GM13976 (cell line): ENCODE measurements at regions not wholly inside any gene's neighbourhood (a gene's known extent, or its start where the extent isn't known, plus 50 kb on each side); places are given as distances from the start of the nearest gene placed in this dataset.

Source experiments
- DNase-seq: peaks from one replicate; pipeline ENCODE4 v3.0.0; 2012; ENCODE audit warnings: low spot score
- in situ Hi-C: fragments of 300-500 bp; cut with MboI; formaldehyde crosslinking; loops from one replicate; pipeline ENCODE4 v1.12.0; 2022; ENCODE audit warnings: low sequenced_read_pairs, mixed read lengths, inconsistent platforms; ENCODE audit not compliant: unreplicated experiment
- TF ChIP-seq, protein P1 (sequence below): IDR thresholded peaks from 2 replicates; pipeline ENCODE4 v1.5.1; 2012; ENCODE audit warnings: borderline replicate concordance, mild to moderate bottlenecking; ENCODE audit not compliant: insufficient read depth; ENCODE audit errors: extremely low read depth, missing control alignments, control extremely low read depth

DNA sequence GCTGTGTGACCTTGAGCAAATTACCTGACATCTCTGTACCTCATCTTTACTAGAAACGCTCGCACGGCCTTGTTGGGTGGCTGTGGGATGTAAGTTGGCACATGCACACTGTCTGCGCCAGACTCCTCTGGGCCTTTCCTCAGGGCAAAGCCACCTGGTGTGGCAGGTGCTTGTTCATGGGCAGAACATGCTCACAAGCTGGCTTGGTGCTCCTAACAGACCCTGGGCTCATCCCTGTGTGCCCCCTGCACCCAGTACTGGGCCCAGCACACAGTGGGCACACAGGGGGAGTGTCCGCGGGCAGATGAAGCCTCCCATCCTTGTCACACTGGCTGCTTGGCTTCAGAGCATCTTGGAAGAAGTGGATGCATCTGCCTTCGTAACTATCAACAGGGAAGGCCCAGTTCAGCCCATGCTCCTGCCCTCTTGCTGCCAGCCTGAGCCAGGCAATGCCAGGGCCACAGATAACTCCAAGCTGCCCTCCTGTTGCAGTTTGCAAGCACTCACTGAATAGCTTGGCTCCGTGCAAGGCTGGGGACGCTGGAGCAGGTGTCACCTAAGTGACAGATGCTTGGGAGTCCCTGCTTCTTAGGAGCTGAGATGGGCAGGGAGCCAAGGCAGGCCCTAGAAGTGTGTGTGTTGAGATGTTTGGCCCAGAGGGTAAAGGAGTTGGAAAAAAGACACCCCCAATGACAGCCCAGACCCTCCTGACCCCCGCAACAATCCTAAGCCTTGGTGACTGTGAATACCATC, 123.9 kb downstream of the TUBA3C start:
- in situ Hi-C loops = no loop called here
- TF ChIP-seq, protein P1, sequence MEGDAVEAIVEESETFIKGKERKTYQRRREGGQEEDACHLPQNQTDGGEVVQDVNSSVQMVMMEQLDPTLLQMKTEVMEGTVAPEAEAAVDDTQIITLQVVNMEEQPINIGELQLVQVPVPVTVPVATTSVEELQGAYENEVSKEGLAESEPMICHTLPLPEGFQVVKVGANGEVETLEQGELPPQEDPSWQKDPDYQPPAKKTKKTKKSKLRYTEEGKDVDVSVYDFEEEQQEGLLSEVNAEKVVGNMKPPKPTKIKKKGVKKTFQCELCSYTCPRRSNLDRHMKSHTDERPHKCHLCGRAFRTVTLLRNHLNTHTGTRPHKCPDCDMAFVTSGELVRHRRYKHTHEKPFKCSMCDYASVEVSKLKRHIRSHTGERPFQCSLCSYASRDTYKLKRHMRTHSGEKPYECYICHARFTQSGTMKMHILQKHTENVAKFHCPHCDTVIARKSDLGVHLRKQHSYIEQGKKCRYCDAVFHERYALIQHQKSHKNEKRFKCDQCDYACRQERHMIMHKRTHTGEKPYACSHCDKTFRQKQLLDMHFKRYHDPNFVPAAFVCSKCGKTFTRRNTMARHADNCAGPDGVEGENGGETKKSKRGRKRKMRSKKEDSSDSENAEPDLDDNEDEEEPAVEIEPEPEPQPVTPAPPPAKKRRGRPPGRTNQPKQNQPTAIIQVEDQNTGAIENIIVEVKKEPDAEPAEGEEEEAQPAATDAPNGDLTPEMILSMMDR = no peak

DNA sequence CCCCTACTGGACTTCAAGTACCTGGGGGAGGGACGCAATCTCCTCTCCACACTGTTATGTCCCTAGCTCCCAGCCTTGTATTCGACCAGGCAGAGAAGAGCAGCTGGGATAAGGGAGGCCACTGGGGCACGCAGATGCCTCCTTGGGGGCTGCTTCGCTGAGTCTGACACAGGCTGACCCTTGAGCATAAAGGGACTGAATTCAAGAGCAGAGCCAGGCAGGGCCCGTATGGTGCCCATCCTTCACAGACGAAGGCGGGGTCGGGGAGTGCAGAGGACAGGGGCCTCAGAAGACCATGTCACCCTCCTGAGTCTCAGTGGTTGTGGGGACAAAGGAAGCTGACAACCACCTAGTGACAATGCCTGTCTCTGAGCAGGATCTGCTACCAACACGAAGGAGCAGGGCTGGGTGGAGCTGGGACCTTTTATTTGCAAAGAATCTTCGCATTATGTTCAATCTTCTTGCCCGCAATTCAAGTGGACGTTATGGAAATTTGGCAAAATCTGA, 124.6 kb downstream of the TUBA3C start:
- in situ Hi-C loops = no loop called here
- TF ChIP-seq, protein P1 = no peak
- DNase-seq = no peak

More for the DNA sequence above, 123.9 kb downstream of the TUBA3C start:
- DNase-seq = no peak

DNA sequence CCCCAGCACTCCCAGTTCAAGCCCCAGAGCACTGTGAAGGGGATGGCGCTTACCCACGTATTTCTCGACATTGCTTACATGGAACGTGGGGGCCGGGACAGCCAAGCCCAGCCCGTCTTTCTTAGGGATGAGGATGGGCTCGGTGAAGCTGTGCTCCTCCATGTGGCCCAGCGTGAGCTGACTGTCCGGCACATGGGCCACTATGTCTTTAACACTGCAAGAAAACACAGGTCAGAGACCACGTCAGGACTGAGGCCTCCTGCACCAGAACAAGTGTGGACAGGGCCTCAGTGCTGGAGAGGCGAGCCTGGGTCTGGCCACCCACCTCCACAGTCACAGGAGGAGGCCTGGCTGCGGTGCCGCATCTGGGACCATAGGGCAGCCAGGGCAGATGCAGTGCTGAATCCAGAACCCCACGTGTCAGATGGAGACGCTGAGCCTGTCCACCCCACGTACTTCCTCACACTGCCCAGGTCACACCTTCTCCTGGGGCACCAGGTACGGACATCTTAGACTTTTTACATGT, 125.2 kb downstream of the TUBA3C start:
- TF ChIP-seq, protein P1 = no peak
- no peak for DNase-seq
- in situ Hi-C loops = no loop called here

DNA sequence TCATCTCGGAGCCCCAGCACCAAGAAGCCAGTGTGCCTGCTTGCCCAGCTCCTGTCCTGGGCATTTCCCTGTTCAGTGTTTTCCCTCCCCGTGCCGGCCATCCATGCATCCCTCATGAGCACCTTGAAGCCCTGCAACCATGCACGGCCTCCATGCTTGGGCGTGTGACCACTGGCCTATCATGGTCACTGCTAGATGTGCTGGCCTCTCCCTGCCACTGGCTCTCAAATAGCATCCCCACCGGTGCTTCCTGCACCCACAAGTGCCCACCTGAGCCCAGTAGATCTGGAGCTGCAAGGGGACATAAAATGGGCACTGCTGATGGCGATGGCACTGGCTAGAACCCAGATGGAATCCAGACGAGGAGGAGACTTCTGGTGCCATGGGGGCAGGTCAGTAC, 126.0 kb downstream of the TUBA3C start:
- DNase-seq = no peak
- in situ Hi-C loops = no loop called here
- TF ChIP-seq, protein P1 = no peak

DNA sequence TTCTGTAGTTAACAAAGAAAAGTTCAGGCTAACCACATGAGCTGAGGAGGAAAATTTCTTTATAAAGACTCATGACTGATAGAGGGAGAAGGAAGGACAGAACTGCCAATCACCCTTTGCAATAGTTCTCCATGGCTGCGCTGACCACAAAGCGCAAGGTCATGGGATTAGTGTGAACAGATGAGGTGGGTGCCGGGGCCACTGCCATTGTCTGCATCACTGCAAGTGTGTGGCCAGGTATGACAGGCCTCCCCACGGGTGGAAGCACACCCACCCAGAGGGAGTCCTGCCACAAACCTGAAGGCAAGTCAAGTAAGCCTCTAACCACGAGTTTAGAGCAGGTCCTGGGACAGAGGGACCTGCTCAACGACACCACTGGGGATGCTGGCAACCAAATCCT, 128.1 kb downstream of the TUBA3C start:
- TF ChIP-seq, protein P1 = no peak
- DNase-seq = no peak
- in situ Hi-C loops = no loop called here

DNA sequence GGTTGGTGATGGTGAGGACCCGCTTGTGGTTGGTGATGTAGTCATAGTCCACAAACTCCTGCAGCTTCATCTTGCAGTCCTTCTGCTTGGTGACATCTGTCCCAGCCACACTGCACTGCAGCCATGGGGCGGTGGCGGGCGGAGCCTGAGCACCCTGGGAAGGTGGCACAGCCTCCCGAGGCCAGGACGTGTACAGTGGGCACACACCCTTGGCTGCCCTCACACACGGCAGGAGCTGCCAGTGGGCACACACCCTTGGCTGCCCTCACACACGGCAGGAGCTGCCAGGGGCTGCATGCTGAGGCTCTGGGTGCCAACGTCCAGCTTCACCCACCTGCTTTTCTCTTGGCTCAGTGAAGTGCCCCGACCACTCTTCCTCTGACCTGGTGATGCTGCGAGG, 128.7 kb downstream of the TUBA3C start:
- no peak for DNase-seq
- TF ChIP-seq, protein P1 = no peak
- in situ Hi-C loops = no loop called here
